Mucosa of descending colon (tissue), 3 donors: ENCODE measurements at regions not wholly inside any gene's neighbourhood (a gene's known extent, or its start where the extent isn't known, plus 50 kb on each side); places are given as distances from the start of the nearest gene placed in this dataset.
A peak's percentile ranks its signal among the peaks of the same experiment; 100 is the strongest.

Experiments used
- ATAC-seq: fragments of 200-7000 bp; cut with Tn5 transposase; one replicate; pipeline ENCODE4 v1.9.1; 2020; ENCODE audit warnings: mild to moderate bottlenecking, moderate library complexity
- DNase-seq, 3 donors: peaks; one replicate each; pipeline ENCODE4 v3.0.0-alpha.2; 2020
- H3K36me3 ChIP-seq: fragments of 200-600 bp; one replicate; pipeline ENCODE4 v1.8.0; 2021; ENCODE audit warnings: low read depth, mild to moderate bottlenecking
- H3K4me1 ChIP-seq: fragments of 200-600 bp; one replicate; pipeline ENCODE4 v1.8.0; 2021; ENCODE audit warnings: low read depth, mild to moderate bottlenecking
- H3K4me3 ChIP-seq: fragments of 200-600 bp; one replicate; pipeline ENCODE4 v1.8.0; 2021; ENCODE audit warnings: mild to moderate bottlenecking
- H3K9me3 ChIP-seq: fragments of 200-600 bp; one replicate; pipeline ENCODE4 v1.8.0; 2021; ENCODE audit warnings: mild to moderate bottlenecking
- CTCF ChIP-seq: fragments of 200-600 bp; IDR thresholded peaks from one replicate; pipeline ENCODE4 v1.8.0; 2022; ENCODE audit warnings: antibody characterized with exemption, mild to moderate bottlenecking
- intact Hi-C, 2 donors: fragments of 100-400 bp; cut with DNase I in 1 of 2; cut with micrococcal nuclease in 1 of 2; formaldehyde crosslinking; loops; one replicate each; pipeline versions ENCODE4 v1.11.0 to v1.11.1; 2022; cut with DNase I, micrococcal nuclease
- donor health status: DM: no; HTN: no; CAD: no; lungs with moderate emphysema.
- donor health status: DM: no; HTN: no; CAD: no.
- donor health status: DM: no; HTN: yes; CAD: no.

- Histone ChIP-seq H3K9me3 (peaks cover 34% of the 10 kb centered on the region), H3K36me3 (no peaks in the 10 kb centered on the region), H3K4me3 (no peak overlapping the region), H3K4me1 (no peaks in the 10 kb centered on the region)
- ATAC-seq (no peak), DNase-seq (no peak)
- intact Hi-C loops: no loop called here
- TF ChIP-seq CTCF: no peak
Measured at GRCh38 chr7:71005109-71005508, 126.8 kb upstream of the GALNT17 start.

GRCh38 chr7:71009636-71010035, 122.3 kb upstream of the GALNT17 start:
- Histone ChIP-seq H3K4me3 (no peak overlapping the region), H3K4me1 (no peaks in the 10 kb centered on the region), H3K9me3 (peaks cover 24% of the 10 kb centered on the region), H3K36me3 (no peaks in the 10 kb centered on the region)
- TF ChIP-seq CTCF: no peak
- no peak for DNase-seq
- no peak for ATAC-seq
- intact Hi-C loops: no loop called here

- ATAC-seq (peak; percentile 30), DNase-seq (peak in 2 of 3 donors; percentile 13 to 30)
- intact Hi-C loops: no loop called here
- no peak for TF ChIP-seq CTCF
- Histone ChIP-seq H3K36me3 (no peaks in the 10 kb centered on the region), H3K9me3 (peaks cover 23% of the 10 kb centered on the region), H3K4me3 (no peak overlapping the region), H3K4me1 (no peaks in the 10 kb centered on the region)
Measured at GRCh38 chr7:71015252-71015900, 116.6 kb upstream of the GALNT17 start.

- ATAC-seq (no peak), DNase-seq (no peak)
- Histone ChIP-seq H3K4me3 (no peak overlapping the region), H3K36me3 (no peaks in the 10 kb centered on the region), H3K9me3 (peaks cover 28% of the 10 kb centered on the region), H3K4me1 (no peaks in the 10 kb centered on the region)
- TF ChIP-seq CTCF: no peak
- intact Hi-C loops: no loop called here
Measured at GRCh38 chr7:71016401-71016800, 115.5 kb upstream of the GALNT17 start.

GRCh38 chr7:71017602-71018001, 114.3 kb upstream of the GALNT17 start:
- intact Hi-C loops: no loop called here
- DNase-seq: no peak
- Histone ChIP-seq H3K4me3 (no peak overlapping the region), H3K9me3 (peaks cover 32% of the 10 kb centered on the region), H3K36me3 (no peaks in the 10 kb centered on the region), H3K4me1 (no peaks in the 10 kb centered on the region)
- ATAC-seq: no peak
- no peak for TF ChIP-seq CTCF

GRCh38 chr7:71019706-71020105, 112.2 kb upstream of the GALNT17 start:
- Histone ChIP-seq H3K36me3 (no peaks in the 10 kb centered on the region), H3K4me1 (no peaks in the 10 kb centered on the region), H3K9me3 (peaks cover 39% of the 10 kb centered on the region), H3K4me3 (no peak overlapping the region)
- ATAC-seq (peak; percentile 34), DNase-seq (peak in 2 of 3 donors; percentile 11 to 58)
- intact Hi-C loops: no loop called here
- no peak for TF ChIP-seq CTCF
